ENCODE measurements at regions not wholly inside any gene's neighbourhood (a gene's known extent, or its start where the extent isn't known, plus 50 kb on each side); places are given as distances from the start of the nearest gene placed in this dataset.

GRCh38 chr7:81560708-81561107, 209.1 kb downstream of the HGF start:
- no peaks in the 10 kb centered on the region for H3K36me3 ChIP-seq
- H3K27ac ChIP-seq = no peak overlapping the region
- no peak for ATAC-seq
- no peaks in the 10 kb centered on the region for H3K27me3 ChIP-seq
- H3K4me1 ChIP-seq = no peaks in the 10 kb centered on the region
- H3K9me3 ChIP-seq = no peaks in the 10 kb centered on the region
- TF ChIP-seq CTCF (IDR thresholded peaks at IDR 0.05) = no peak
- H3K4me3 ChIP-seq = no peak overlapping the region
- no peak for DNase-seq
- intact Hi-C loops (cut with DNase I) = no loop called here

GRCh38 chr7:81549484-81550016, 220.3 kb downstream of the HGF start:
- intact Hi-C loops (cut with DNase I) = no loop called here
- Histone ChIP-seq H3K36me3 (no peaks in the 10 kb centered on the region), H3K4me3 (no peak overlapping the region), H3K27ac (no peak overlapping the region), H3K9me3 (no peaks in the 10 kb centered on the region), H3K27me3 (no peaks in the 10 kb centered on the region), H3K4me1 (no peaks in the 10 kb centered on the region)
- DNase-seq (no peak), ATAC-seq (no peak)
- no peak for TF ChIP-seq CTCF (IDR thresholded peaks at IDR 0.05)

- no peaks in the 10 kb centered on the region for H3K9me3 ChIP-seq
- no peak overlapping the region for H3K4me3 ChIP-seq
- H3K36me3 ChIP-seq = no peaks in the 10 kb centered on the region
- no peak overlapping the region for H3K27ac ChIP-seq
- intact Hi-C loops (cut with DNase I) = no loop called here
- DNase-seq = no peak
- H3K27me3 ChIP-seq = no peaks in the 10 kb centered on the region
- no peaks in the 10 kb centered on the region for H3K4me1 ChIP-seq
- ATAC-seq = no peak
- no peak for TF ChIP-seq CTCF (IDR thresholded peaks at IDR 0.05)
These were observed 234.9 kb downstream of the HGF start for GRCh38 chr7:81534996-81535395.

- no peak overlapping the region for H3K4me3 ChIP-seq
- no peak for TF ChIP-seq CTCF (IDR thresholded peaks at IDR 0.05)
- DNase-seq = no peak
- no peak overlapping the region for H3K27ac ChIP-seq
- ATAC-seq = no peak
- intact Hi-C loops (cut with DNase I) = no loop called here
- H3K27me3 ChIP-seq = no peaks in the 10 kb centered on the region
- no peaks in the 10 kb centered on the region for H3K9me3 ChIP-seq
- no peaks in the 10 kb centered on the region for H3K4me1 ChIP-seq
- H3K36me3 ChIP-seq = no peaks in the 10 kb centered on the region
These were observed 235.4 kb downstream of the HGF start for GRCh38 chr7:81534446-81534845.

- no peak for TF ChIP-seq CTCF (IDR thresholded peaks at IDR 0.05)
- no peak overlapping the region for H3K4me3 ChIP-seq
- no peaks in the 10 kb centered on the region for H3K4me1 ChIP-seq
- no peaks in the 10 kb centered on the region for H3K9me3 ChIP-seq
- no peaks in the 10 kb centered on the region for H3K27me3 ChIP-seq
- DNase-seq (no peak), ATAC-seq (no peak)
- H3K36me3 ChIP-seq = no peaks in the 10 kb centered on the region
- no peak overlapping the region for H3K27ac ChIP-seq
- intact Hi-C loops (cut with DNase I) = no loop called here
These were observed 235.9 kb downstream of the HGF start for GRCh38 chr7:81533931-81534330.

- H3K36me3 ChIP-seq = no peaks in the 10 kb centered on the region
- DNase-seq (no peak), ATAC-seq (no peak)
- H3K27ac ChIP-seq = no peak overlapping the region
- H3K27me3 ChIP-seq = no peaks in the 10 kb centered on the region
- TF ChIP-seq CTCF (IDR thresholded peaks at IDR 0.05) = no peak
- intact Hi-C loops (cut with DNase I) = no loop called here
- H3K4me1 ChIP-seq = no peaks in the 10 kb centered on the region
- H3K4me3 ChIP-seq = no peak overlapping the region
- H3K9me3 ChIP-seq = no peaks in the 10 kb centered on the region
These were observed 236.4 kb downstream of the HGF start for GRCh38 chr7:81533426-81533825.
